Liver (tissue), 3 donors: ENCODE measurements at regions not wholly inside any gene's neighbourhood (a gene's known extent, or its start where the extent isn't known, plus 50 kb on each side); places are given as distances from the start of the nearest gene placed in this dataset.

Experiments
- CTCF ChIP-seq: fragments of 150-350 bp; IDR thresholded peaks from 2 replicates; pipeline ENCODE4 v1.5.1; 2017; ENCODE audit warnings: improper control_type of control experiment, low read depth, low read length; ENCODE audit not compliant: missing input control
- GABPA ChIP-seq, 2 donors: IDR thresholded peaks in 1 of 2; conservative IDR thresholded peaks in 1 of 2; 2 replicates each; pipeline ENCODE4 v1.6.1; 2016; ENCODE audit warnings: antibody characterized with exemption in 2 of 2, mild to moderate bottlenecking in 1 of 2, moderate library complexity in 1 of 2
- MAX ChIP-seq: IDR thresholded peaks from 2 replicates; pipeline ENCODE4 v1.6.1; 2016; ENCODE audit warnings: antibody characterized with exemption
- REST ChIP-seq: IDR thresholded peaks from 2 replicates; pipeline ENCODE4 v1.6.1; 2016; ENCODE audit warnings: antibody characterized with exemption, mild to moderate bottlenecking
- RXRA ChIP-seq, 2 donors: IDR thresholded peaks; 2 replicates each; pipeline ENCODE4 v1.6.1; 2017 to 2018; ENCODE audit warnings: antibody characterized with exemption in 2 of 2, mild to moderate bottlenecking in 1 of 2
- SP1 ChIP-seq: IDR thresholded peaks from 2 replicates; pipeline ENCODE4 v1.6.1; 2018; ENCODE audit warnings: antibody characterized with exemption, mild to moderate bottlenecking
- YY1 ChIP-seq: IDR thresholded peaks from 2 replicates; pipeline ENCODE4 v1.6.1; 2016; ENCODE audit warnings: antibody characterized with exemption, mild to moderate bottlenecking
- donor health status: healthy.
- donor health status: healthy.

GRCh38 chr12:59219148-59219547 lies 298.8 kb upstream of the LRIG3 start:
- TF ChIP-seq RXRA (IDR thresholded peaks at IDR 0.05) (no peak), GABPA (IDR thresholded peaks at IDR 0.05 in 1 of 2, conservative IDR thresholded peaks at IDR 0.05 in 1 of 2) (no peak), CTCF (no peak), YY1 (no peak), SP1 (no peak), REST (no peak), MAX (no peak)
